ENCODE measurements at regions not wholly inside any gene's neighbourhood (a gene's known extent, or its start where the extent isn't known, plus 50 kb on each side); places are given as distances from the start of the nearest gene placed in this dataset.
"Not testable (repeated sequence)": the region's sequence is repeated elsewhere in the genome, so short reads cannot be mapped to it uniquely, and the experiment has no call there.

GRCh38 chr1:149635290-149635899 lies 51.7 kb downstream of the PPIAL4C start:
- DNase-seq = not testable (repeated sequence)

- peak; percentile 72 for DNase-seq
These were observed 52.9 kb downstream of the PPIAL4C start for GRCh38 chr1:149636286-149637122.

GRCh38 chr1:149638481-149638880 lies 54.8 kb downstream of the PPIAL4C start:
- DNase-seq = not testable (repeated sequence)

- DNase-seq = not testable (repeated sequence)
These were observed 55.4 kb downstream of the PPIAL4C start for GRCh38 chr1:149638901-149639658.

- DNase-seq = not testable (repeated sequence)
These were observed 57.5 kb downstream of the PPIAL4C start for GRCh38 chr1:149641179-149641578.

GRCh38 chr1:149644818-149645217 lies 61.2 kb downstream of the PPIAL4C start:
- DNase-seq = not testable (repeated sequence)

- DNase-seq = not testable (repeated sequence)
These were observed 62.8 kb downstream of the PPIAL4C start for GRCh38 chr1:149646360-149647017.

GRCh38 chr1:149647018-149647373 lies 63.3 kb downstream of the PPIAL4C start:
- DNase-seq = not testable (repeated sequence)

- not testable (repeated sequence) for DNase-seq
These were observed 74.1 kb downstream of the PPIAL4C start for GRCh38 chr1:149657750-149658149.

- DNase-seq = not testable (repeated sequence)
These were observed 74.5 kb downstream of the PPIAL4C start for GRCh38 chr1:149658175-149658574.

GRCh38 chr1:149664624-149665023 lies 81.0 kb downstream of the PPIAL4C start:
- DNase-seq = not testable (repeated sequence)

GRCh38 chr1:149665033-149665432 lies 81.4 kb downstream of the PPIAL4C start:
- not testable (repeated sequence) for DNase-seq

GRCh38 chr1:149665528-149665927 lies 81.9 kb downstream of the PPIAL4C start:
- DNase-seq = not testable (repeated sequence)

- DNase-seq = not testable (repeated sequence)
These were observed 89.7 kb downstream of the PPIAL4C start for GRCh38 chr1:149673231-149673909.

GRCh38 chr1:149674921-149675320 lies 91.3 kb downstream of the PPIAL4C start:
- not testable (repeated sequence) for DNase-seq

- not testable (repeated sequence) for DNase-seq
These were observed 93.7 kb downstream of the PPIAL4C start for GRCh38 chr1:149677359-149677758.

GRCh38 chr1:149686593-149687238 lies 95.8 kb upstream of the FCGR1A start:
- not testable (repeated sequence) for DNase-seq

GRCh38 chr1:149691399-149691798 lies 91.1 kb upstream of the FCGR1A start:
- DNase-seq = not testable (repeated sequence)

GRCh38 chr1:149692804-149693539 lies 89.5 kb upstream of the FCGR1A start:
- not testable (repeated sequence) for DNase-seq

- not testable (repeated sequence) for DNase-seq
These were observed 87.4 kb upstream of the FCGR1A start for GRCh38 chr1:149695066-149695465.

GRCh38 chr1:149700220-149700619 lies 82.3 kb upstream of the FCGR1A start:
- DNase-seq = not testable (repeated sequence)

All from NCI-H1417 treated with DMSO at 0.1 percent for 48 hours (cell line).